Epithelial cell of prostate (primary cell): ENCODE measurements at regions not wholly inside any gene's neighbourhood (a gene's known extent, or its start where the extent isn't known, plus 50 kb on each side); places are given as distances from the start of the nearest gene placed in this dataset.

Experiments
- DNase-seq: peaks from one replicate; pipeline ENCODE4 v3.0.0-alpha.2; 2011; ENCODE audit warnings: low read depth, low spot score
- H3K27ac ChIP-seq: fragments of 450-650 bp; 2 replicates; pipeline ENCODE4 v1.5.1; 2017; ENCODE audit warnings: mild to moderate bottlenecking

- DNase-seq = no peak
- H3K27ac ChIP-seq = no peak overlapping the region
These were observed 1134.4 kb upstream of the TSPY4 start for GRCh38 chrY:8202837-8203236.

DNA sequence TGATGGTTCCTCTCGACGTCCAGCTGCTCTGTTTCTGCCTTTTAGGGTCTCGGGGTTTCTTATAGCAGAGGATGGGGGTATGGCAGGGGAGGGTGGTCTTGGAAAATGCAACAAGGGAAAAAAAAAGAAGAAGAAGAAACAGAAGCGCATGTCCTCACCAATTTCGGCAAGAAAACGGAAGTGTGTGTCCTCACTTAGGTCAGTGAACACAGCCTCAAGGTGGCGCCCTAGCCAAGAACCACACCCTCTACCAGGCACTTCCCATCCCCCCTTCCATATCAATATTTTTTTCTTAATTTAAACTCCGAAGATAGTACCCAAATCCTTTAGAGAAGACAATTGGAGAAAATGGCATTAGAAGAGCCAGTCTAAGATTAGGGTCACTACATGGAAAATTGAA is 1096.1 kb upstream of the TSPY4 start:
- no peak for DNase-seq
- H3K27ac ChIP-seq = no peak overlapping the region

DNA sequence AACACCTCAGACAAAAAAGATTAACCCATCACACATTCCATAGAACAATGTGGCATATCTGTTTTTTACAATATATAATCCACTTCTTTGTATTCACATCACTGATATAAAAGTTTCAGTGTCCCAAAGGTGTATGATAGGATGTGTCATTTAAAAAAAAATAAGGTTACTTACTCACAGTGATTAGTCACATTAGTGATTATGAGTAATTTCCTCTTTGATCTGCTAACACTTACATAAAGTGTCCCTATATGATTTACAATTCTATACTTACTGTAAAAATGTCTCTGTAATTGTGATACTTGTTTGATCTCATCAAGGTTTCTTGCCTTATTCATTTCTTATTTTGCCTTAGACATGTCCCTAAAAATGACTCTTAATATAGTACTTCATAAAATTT is 1063.5 kb upstream of the TSPY4 start:
- H3K27ac ChIP-seq = peak overlapping the region; percentile 31
- DNase-seq = peak; percentile 2

DNA sequence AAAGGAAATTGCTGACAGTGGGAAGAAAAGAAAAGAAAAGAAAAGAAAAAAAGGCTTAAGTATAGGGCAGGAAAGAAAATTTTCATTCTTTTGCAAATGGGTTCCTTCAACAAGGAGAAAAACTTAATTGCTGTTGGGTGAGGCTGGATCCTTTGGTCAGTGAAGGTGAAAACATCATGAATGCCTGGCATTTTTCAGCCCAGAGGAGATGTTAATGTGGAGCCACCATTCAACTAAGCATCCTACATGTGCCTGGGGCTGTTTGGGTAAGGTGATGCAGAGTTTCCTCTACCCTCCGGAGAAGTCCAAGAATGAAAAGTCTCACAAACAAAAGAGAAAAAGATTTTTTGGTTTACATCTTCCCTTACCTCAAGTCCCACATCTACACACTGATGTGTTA is 1032.2 kb upstream of the TSPY4 start:
- no peak for DNase-seq
- H3K27ac ChIP-seq = no peak overlapping the region

GRCh38 chrY:8324113-8324512 is 1013.2 kb upstream of the TSPY4 start:
- H3K27ac ChIP-seq = no peak overlapping the region
- DNase-seq = no peak

- H3K27ac ChIP-seq = no peak overlapping the region
- no peak for DNase-seq
These were observed 1010.3 kb upstream of the TSPY4 start for GRCh38 chrY:8326944-8327343.

GRCh38 chrY:8327708-8328354 is 1009.4 kb upstream of the TSPY4 start:
- H3K27ac ChIP-seq = peak overlapping the region; percentile 41

DNA sequence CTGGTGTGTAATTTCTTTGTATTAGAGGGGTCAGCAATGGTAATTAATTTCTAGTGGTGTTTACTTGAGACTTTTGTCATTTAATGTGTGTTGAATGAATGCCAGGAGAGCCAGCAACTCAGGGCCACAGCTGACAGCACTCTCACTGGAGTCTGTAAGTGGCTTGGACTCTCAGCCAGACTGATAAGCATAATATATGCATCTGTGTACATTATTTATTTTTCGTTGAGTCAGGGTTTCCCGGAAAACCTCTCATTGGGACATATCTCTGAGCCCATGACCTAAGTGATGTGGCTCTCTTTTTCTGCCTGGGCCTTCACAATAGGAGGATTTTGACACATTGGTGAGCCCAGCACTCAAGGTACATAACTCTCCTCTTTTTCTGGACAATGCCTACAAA is 1007.8 kb upstream of the TSPY4 start:
- no peak overlapping the region for H3K27ac ChIP-seq
- no peak for DNase-seq

More at GRCh38 chrY:8327708-8328354, 1009.4 kb upstream of the TSPY4 start:
- DNase-seq = no peak

- no peak for DNase-seq
- H3K27ac ChIP-seq = no peak overlapping the region
These were observed 1007.3 kb upstream of the TSPY4 start for GRCh38 chrY:8329929-8330328.

- DNase-seq = no peak
- no peak overlapping the region for H3K27ac ChIP-seq
These were observed 1003.9 kb upstream of the TSPY4 start for GRCh38 chrY:8333328-8333727.

DNA sequence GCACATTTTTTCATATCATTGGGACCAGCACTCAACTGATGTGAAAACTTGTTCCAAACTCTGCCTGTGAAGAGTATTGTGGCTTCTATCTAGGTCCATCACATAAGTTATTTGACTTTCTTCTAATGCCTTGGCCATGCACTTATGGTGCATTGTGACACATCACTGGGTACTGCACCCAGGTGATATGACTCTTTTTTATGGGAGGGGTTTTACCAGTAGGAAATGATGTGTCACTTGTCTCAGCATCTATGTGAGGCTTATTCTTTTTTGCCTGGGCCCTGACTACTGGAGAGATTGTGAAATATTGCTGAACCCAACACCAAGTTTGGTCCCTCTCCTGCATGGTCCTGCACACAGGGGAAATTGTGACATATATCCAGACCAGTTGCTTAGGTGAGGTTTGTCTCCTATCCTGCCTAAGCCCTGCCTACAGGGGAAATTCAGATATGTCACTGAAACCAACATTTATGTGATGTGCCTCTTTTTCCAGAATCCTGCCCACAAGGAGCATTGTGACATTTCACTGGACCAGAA is 1001.9 kb upstream of the TSPY4 start:
- no peak for DNase-seq

GRCh38 chrY:8336112-8336774 is 1001.0 kb upstream of the TSPY4 start:
- no peak for DNase-seq
- H3K27ac ChIP-seq = peak overlapping the region; percentile 18

More for the DNA sequence above, 1001.9 kb upstream of the TSPY4 start:
- peak overlapping the region; percentile 18 for H3K27ac ChIP-seq

DNA sequence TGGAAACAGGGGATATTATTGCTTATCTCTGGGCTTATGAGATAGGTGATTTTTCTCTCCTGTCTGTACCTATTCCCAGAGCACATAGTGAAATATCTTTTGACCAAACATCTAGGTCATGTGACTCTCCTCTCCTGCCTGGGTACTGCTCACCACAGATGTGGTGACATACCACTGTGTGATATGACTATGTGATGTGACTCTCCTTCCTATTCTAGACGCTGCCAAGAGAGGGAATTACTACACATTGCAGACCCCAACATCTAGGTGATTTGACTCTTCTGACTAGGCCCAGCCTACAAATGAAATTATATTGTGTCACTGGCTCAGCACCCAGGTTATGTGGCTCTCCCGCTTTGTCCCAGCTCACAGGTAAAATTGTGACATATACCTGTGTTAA is 996.3 kb upstream of the TSPY4 start:
- H3K27ac ChIP-seq = no peak overlapping the region
- no peak for DNase-seq

DNA sequence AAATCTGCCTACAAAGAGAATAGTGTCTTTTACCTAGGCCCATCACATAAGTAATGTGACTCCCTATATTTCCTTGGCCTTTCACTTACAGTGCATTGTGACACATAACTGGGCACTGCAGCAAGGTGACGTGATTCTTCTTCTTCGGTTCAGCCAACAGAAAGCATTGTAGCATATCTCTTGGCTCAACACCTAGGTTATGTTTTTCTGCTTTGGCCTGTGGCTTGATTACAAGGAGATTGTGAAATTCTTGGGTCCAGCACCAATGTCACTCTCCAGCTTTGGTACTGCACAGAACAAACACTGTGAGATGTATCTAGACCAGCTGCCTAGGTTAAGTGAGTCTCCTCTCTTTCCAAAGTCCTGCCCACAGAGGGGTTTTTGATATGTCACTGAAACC is 995.1 kb upstream of the TSPY4 start:
- H3K27ac ChIP-seq = no peak overlapping the region
- DNase-seq = no peak

GRCh38 chrY:8351241-8351640 is 986.0 kb upstream of the TSPY4 start:
- DNase-seq = no peak
- no peak overlapping the region for H3K27ac ChIP-seq

GRCh38 chrY:8352201-8352600 is 985.1 kb upstream of the TSPY4 start:
- DNase-seq = no peak
- H3K27ac ChIP-seq = no peak overlapping the region

DNA sequence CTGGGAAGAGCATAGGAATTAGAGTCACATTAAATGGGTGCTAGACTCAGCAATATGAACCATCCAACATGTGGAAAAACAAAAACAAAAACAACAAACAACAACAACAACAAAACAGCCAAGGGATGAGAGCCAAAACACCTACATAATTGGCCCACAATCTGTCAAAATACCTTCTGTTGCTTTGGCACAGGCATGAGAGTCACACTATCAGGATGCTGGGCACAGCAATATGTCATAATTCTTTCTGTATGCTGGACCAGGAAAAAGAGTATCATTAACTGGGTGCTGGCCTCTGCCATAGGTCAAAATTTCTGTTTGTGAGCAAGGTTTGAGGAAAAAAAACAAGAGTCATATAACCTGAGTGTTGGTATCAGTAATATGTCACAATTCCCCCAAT is 979.1 kb upstream of the TSPY4 start:
- no peak overlapping the region for H3K27ac ChIP-seq
- no peak for DNase-seq

DNA sequence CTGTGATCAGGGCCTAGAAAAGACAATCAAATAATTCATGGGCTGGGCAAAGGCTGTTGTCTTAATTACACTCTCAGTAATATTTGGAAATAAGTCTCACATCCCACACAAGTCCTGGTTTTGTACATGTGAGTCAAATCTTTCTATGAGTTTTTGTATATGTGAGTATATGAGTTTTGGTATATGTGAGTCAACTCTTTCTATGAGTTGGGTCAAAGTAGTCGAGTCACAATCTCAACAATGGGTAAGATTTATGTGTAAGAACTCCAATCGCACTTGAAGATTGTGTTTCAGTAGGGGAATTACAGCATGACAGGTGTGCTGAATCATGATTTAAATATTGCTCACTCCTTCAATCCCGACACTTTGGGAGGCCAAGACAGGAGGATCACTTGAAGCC is 975.5 kb upstream of the TSPY4 start:
- H3K27ac ChIP-seq = peak overlapping the region; percentile 34
- DNase-seq = no peak

- no peak overlapping the region for H3K27ac ChIP-seq
- no peak for DNase-seq
These were observed 959.8 kb upstream of the TSPY4 start for GRCh38 chrY:8377491-8377890.

DNA sequence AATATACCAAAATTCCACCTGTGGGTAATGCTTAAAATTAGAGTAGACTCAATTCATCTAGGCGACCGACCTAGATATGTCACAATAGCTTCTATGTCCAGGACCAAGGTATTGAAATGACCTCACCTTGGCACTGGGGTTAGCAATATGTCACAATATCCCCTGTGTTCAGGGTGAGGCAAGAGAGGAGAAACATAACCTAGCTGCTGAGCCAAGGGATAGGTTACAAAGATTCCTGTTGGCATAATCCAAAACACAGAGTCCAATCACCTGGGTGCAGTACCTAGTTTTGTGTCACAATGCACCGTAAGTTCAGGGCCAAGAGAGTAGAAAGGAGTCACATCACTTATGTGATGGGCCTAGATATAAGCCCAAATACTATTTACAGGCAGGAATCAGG is 957.5 kb upstream of the TSPY4 start:
- DNase-seq = no peak
- H3K27ac ChIP-seq = no peak overlapping the region

GRCh38 chrY:8381425-8381824 is 955.8 kb upstream of the TSPY4 start:
- H3K27ac ChIP-seq = peak overlapping the region; percentile 32
- no peak for DNase-seq

- no peak for DNase-seq
These were observed 951.2 kb upstream of the TSPY4 start for GRCh38 chrY:8386053-8386452.

More at GRCh38 chrY:8386053-8386452, 951.2 kb upstream of the TSPY4 start:
- no peak overlapping the region for H3K27ac ChIP-seq
